PFSK-1 (cell line): ENCODE measurements at regions not wholly inside any gene's neighbourhood (a gene's known extent, or its start where the extent isn't known, plus 50 kb on each side); places are given as distances from the start of the nearest gene placed in this dataset.

Experiments used
- FOXP2 ChIP-seq: optimal IDR thresholded peaks from 2 replicates; pipeline ENCODE3; 2011; ENCODE audit warnings: borderline replicate concordance, control low read depth, inconsistent platforms; ENCODE audit not compliant: insufficient read depth; ENCODE audit errors: extremely low read length, extremely low read depth
- POLR2AphosphoS5 ChIP-seq: IDR thresholded peaks from 2 replicates; pipeline ENCODE4 v1.6.1; 2012; ENCODE audit warnings: low read depth, mild to moderate bottlenecking, control low read depth, low read length, moderate library complexity
- REST ChIP-seq, 2 experiments: IDR thresholded peaks; 2 replicates each; pipeline versions ENCODE4 v1.6.1 to v1.8.0; 2011 to 2012; ENCODE audit warnings: low read depth in 2 of 2, low read length in 2 of 2, control low read depth in 1 of 2, inconsistent platforms in 1 of 2, mild to moderate bottlenecking in 1 of 2, moderate library complexity in 1 of 2; ENCODE audit not compliant: insufficient read depth in 1 of 2
- SIN3A ChIP-seq: IDR thresholded peaks from 2 replicates; pipeline ENCODE4 v1.6.1; 2012; ENCODE audit warnings: mild to moderate bottlenecking, low read length, moderate library complexity, borderline replicate concordance; ENCODE audit not compliant: insufficient read depth
- TAF1 ChIP-seq: IDR thresholded peaks from 2 replicates; pipeline ENCODE4 v1.6.1; 2012; ENCODE audit warnings: low read length, control low read depth, borderline replicate concordance; ENCODE audit not compliant: insufficient read depth

DNA sequence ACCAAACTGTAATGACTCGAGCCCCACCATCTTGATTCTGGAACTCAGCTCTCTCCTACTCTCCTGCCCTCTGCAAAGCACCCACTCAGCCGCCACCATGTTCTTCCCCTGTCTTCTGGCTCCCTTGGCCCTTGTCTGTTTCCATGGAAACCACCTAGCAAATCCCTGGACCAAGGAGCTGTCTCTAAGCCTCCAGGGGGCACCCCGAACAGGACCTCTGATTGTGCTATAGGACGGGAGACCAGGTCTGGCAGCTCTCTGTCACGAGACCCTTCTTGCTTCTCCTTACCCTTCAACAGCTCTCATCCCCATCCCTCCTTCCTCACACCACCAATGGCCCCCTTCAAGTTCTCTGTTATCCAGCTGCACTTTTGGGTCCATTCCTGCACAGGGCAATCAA is 277.7 kb upstream of the ZNF507 start:
- TF ChIP-seq POLR2AphosphoS5 = no peak
- TF ChIP-seq SIN3A = no peak
- TF ChIP-seq TAF1 = no peak
- no peak for TF ChIP-seq REST (IDR thresholded peaks at IDR 0.05; ENCODE audit: insufficient read depth in 1 of 2, low read depth in 2 of 2, low read length in 2 of 2)
- no peak for TF ChIP-seq FOXP2

- TF ChIP-seq REST (IDR thresholded peaks at IDR 0.05; ENCODE audit: insufficient read depth in 1 of 2, low read depth in 2 of 2, low read length in 2 of 2) (no peak), FOXP2 (no peak), POLR2AphosphoS5 (no peak), SIN3A (no peak), TAF1 (no peak)
Observed at GRCh38 chr19:32068793-32069192, 276.6 kb upstream of the ZNF507 start.

DNA sequence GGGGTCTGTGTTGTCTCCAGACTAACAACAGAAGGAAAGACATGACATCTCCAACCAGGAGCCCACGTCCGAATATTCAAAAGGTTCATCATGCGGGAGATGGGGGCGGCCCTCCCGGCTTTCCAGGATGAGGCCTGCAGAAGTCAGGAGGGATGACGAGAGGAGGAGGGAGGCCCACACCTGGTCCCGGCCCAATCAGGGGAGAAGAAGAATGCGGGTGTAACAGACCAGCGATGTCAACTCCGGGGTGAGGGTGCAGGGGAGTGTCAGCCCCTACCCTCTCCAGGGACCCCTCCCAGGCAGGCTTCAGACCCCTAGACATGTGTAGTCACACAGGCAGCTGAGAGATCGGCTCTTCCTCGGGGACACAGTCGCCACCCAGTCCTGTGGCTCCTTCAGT is 275.3 kb upstream of the ZNF507 start:
- TF ChIP-seq REST (IDR thresholded peaks at IDR 0.05; ENCODE audit: insufficient read depth in 1 of 2, low read depth in 2 of 2, low read length in 2 of 2) (no peak), POLR2AphosphoS5 (no peak), FOXP2 (no peak), SIN3A (no peak), TAF1 (no peak)

DNA sequence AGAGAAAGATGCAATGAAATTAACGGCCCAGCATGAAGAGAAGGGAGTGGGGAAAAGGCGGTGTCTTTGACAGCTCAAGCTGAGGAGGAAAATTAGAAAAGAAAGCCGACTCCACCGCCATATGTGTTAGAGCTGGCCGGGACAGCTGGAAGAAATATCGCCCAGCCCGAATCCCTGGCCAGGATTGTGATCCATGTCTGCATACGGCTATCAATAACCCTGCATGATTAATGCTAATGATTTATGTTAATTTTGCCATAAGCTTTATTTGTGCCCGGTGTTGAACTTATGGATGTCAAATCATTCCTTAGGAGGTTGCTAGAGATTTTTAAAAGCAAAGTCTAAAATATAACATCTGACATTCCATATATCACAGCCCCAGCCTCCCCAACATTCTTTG is 263.4 kb upstream of the ZNF507 start:
- no peak for TF ChIP-seq TAF1
- TF ChIP-seq REST (IDR thresholded peaks at IDR 0.05; ENCODE audit: insufficient read depth in 1 of 2, low read depth in 2 of 2, low read length in 2 of 2) = no peak
- no peak for TF ChIP-seq SIN3A
- TF ChIP-seq FOXP2 = no peak
- TF ChIP-seq POLR2AphosphoS5 = no peak

DNA sequence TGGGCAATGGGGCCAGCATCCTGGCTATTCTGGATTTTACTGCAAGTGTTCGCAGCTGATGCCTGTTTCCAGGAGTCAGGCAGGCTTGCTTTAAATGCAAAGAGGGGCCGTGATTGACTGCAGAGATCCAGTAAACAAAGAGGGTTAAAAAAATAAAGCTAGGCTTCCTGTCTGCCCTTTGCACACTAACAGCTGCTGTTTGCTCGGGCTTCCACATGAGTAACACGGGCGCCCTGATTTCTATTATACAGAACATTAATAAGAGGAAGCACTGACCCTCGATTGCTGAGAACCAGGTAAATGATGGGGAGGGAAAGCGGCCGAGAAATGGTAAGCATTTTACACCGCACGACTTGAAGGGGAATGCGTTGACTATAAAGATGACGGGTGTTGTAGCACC is 254.2 kb upstream of the ZNF507 start:
- TF ChIP-seq TAF1 (no peak), REST (IDR thresholded peaks at IDR 0.05; ENCODE audit: insufficient read depth in 1 of 2, low read depth in 2 of 2, low read length in 2 of 2) (no peak), POLR2AphosphoS5 (no peak), SIN3A (no peak), FOXP2 (no peak)
